GM18868 (cell line): ENCODE measurements at regions not wholly inside any gene's neighbourhood (a gene's known extent, or its start where the extent isn't known, plus 50 kb on each side); places are given as distances from the start of the nearest gene placed in this dataset.

Experiments used
- ATAC-seq: cut with Tn5 transposase; IDR thresholded peaks from one replicate; pipeline ENCODE4 v1.9.1; 2021; ENCODE audit warnings: mild to moderate bottlenecking, moderate library complexity; ENCODE audit not compliant: unreplicated experiment

- ATAC-seq: no peak
Measured at GRCh38 chr2:42942214-42942989, 150.0 kb upstream of the HAAO start.

- ATAC-seq: no peak
Measured at GRCh38 chr2:42941633-42942176, 149.3 kb upstream of the HAAO start.

GRCh38 chr2:42939411-42940206, 147.2 kb upstream of the HAAO start:
- no peak for ATAC-seq

GRCh38 chr2:42938671-42939370, 146.4 kb upstream of the HAAO start:
- ATAC-seq: no peak

GRCh38 chr2:42937171-42937875, 144.9 kb upstream of the HAAO start:
- ATAC-seq: no peak

GRCh38 chr2:42935692-42936671, 143.6 kb upstream of the HAAO start:
- no peak for ATAC-seq

- ATAC-seq: no peak
Measured at GRCh38 chr2:42934580-42935186, 142.3 kb upstream of the HAAO start.

- no peak for ATAC-seq
Measured at GRCh38 chr2:42933824-42934254, 141.5 kb upstream of the HAAO start.

GRCh38 chr2:42932271-42933151, 140.1 kb upstream of the HAAO start:
- ATAC-seq: no peak

GRCh38 chr2:42931818-42932195, 139.4 kb upstream of the HAAO start:
- no peak for ATAC-seq

GRCh38 chr2:42931146-42931817, 138.9 kb upstream of the HAAO start:
- no peak for ATAC-seq

GRCh38 chr2:42930025-42930581, 137.7 kb upstream of the HAAO start:
- ATAC-seq: no peak

GRCh38 chr2:42929546-42930024, 137.2 kb upstream of the HAAO start:
- no peak for ATAC-seq

- ATAC-seq: no peak
Measured at GRCh38 chr2:42928692-42929545, 136.5 kb upstream of the HAAO start.

- ATAC-seq: no peak
Measured at GRCh38 chr2:42928161-42928691, 135.8 kb upstream of the HAAO start.
